ENCODE measurements at regions not wholly inside any gene's neighbourhood (a gene's known extent, or its start where the extent isn't known, plus 50 kb on each side); places are given as distances from the start of the nearest gene placed in this dataset.

GRCh38 chr7:94332571-94332970, 62.1 kb upstream of the COL1A2 start:
- H4K8ac ChIP-seq (ENCODE audit: extremely low read depth, insufficient read depth, low read length), result no peak overlapping the region
- H2BK5ac ChIP-seq (ENCODE audit: low read depth, low read length), result no peak overlapping the region
- no peaks in the 10 kb centered on the region; a peak in 1 of 7 replicates for H3K4me1 ChIP-seq (replicated peaks in 1 of 4; ENCODE audit: control insufficient read depth in 3 of 4, insufficient read depth in 4 of 4, low read length in 3 of 4)
- H3K4me2 ChIP-seq (ENCODE audit: insufficient read depth in 1 of 2, low read depth in 2 of 2, low read length in 2 of 2), result no peak overlapping the region
- H2BK20ac ChIP-seq (ENCODE audit: low read length), result no peak overlapping the region
- 92% methylated on average over 2 of the region's 2 CpGs; no CpG with 5 or more reads in 1 of the 2 experiments for WGBS, 2 experiments (ENCODE audit: extremely low coverage in 1 of 2, insufficient coverage in 1 of 2, insufficient read length in 1 of 2, insufficient replicate concordance in 2 of 2, low coverage in 1 of 2, low lambda C conversion rate in 2 of 2, missing lambda C conversion rate in 1 of 2)
- H3K9ac ChIP-seq (replicated peaks in 1 of 4; ENCODE audit: extremely low read depth in 1 of 4, low read depth in 3 of 4, low read length in 3 of 4), result no peak overlapping the region
- H3K23me2 ChIP-seq (ENCODE audit: low read depth, low read length), result no peaks in the 10 kb centered on the region
- no peak overlapping the region for H3K4me3 ChIP-seq (ENCODE audit: extremely low read depth in 1 of 4, insufficient read depth in 2 of 4, low read depth in 3 of 4, low read length in 4 of 4)
- no peaks in the 10 kb centered on the region for H3K79me2 ChIP-seq (ENCODE audit: control insufficient read depth in 1 of 2, insufficient read depth in 2 of 2, low read length in 2 of 2)
- no peak overlapping the region for H3K27ac ChIP-seq (ENCODE audit: low read depth, low read length)
- DNase-seq (ENCODE audit: low read depth in 1 of 2, low spot score in 2 of 2) (no peak), FAIRE-seq (no peak)
- H3K27me3 ChIP-seq (replicated peaks in 1 of 4; ENCODE audit: control insufficient read depth in 3 of 4, extremely low read depth in 1 of 4, insufficient read depth in 3 of 4, low read length in 3 of 4), result no peaks in the 10 kb centered on the region
- H4K20me1 ChIP-seq (replicated peaks in 1 of 2; ENCODE audit: control insufficient read depth in 1 of 2, insufficient read depth in 2 of 2, low read length in 2 of 2), result no peaks in the 10 kb centered on the region
- ChIA-PET POLR2A (ENCODE audit: partially characterized antibody) (no interaction called here), CTCF (ENCODE audit: partially characterized antibody) (interaction anchor here (0.8 to 2.0 kb wide), 3 partner anchors 10 to 63 kb away, joined by 3 to 8 read pairs (median 3); partner anchors contain the start of gene COL1A2)
- no peak overlapping the region for H4K5ac ChIP-seq (ENCODE audit: insufficient read length, low read depth, low read length)
- no peak overlapping the region for H2BK12ac ChIP-seq (ENCODE audit: low read depth, low read length)
- TF ChIP-seq PHF8 (conservative IDR thresholded peaks at IDR 0.05; ENCODE audit: low read depth, low read length), result no peak
- TF ChIP-seq ATF3 (IDR thresholded peaks at IDR 0.05; ENCODE audit: insufficient read depth, low read depth, low read length), result no peak
- no peak for TF ChIP-seq HDAC2 (IDR thresholded peaks at IDR 0.05; ENCODE audit: borderline replicate concordance in 1 of 2, low read depth in 2 of 2, low read length in 2 of 2)
- no peak for TF ChIP-seq SRF (IDR thresholded peaks at IDR 0.05; ENCODE audit: low read depth, low read length)
- TF ChIP-seq SIRT6 (IDR thresholded peaks at IDR 0.05; ENCODE audit: low read length), result no peak
- TF ChIP-seq E2F6 (IDR thresholded peaks at IDR 0.05), result no peak
- no peak for TF ChIP-seq CTBP2 (IDR thresholded peaks at IDR 0.05; ENCODE audit: borderline replicate concordance, insufficient read depth, insufficient read length, low read length)
- no peaks in the 10 kb centered on the region for H3K79me1 ChIP-seq (ENCODE audit: low read depth, low read length)
- H3K36me3 ChIP-seq (ENCODE audit: control insufficient read depth in 2 of 4, insufficient read depth in 4 of 4, low read length in 3 of 4), result no peaks in the 10 kb centered on the region
- H4K91ac ChIP-seq (replicated peaks; ENCODE audit: insufficient read length, low read length), result no peak overlapping the region
- no peak overlapping the region for H2BK120ac ChIP-seq (replicated peaks; ENCODE audit: low read depth, low read length)
- no peak overlapping the region for H2AFZ ChIP-seq (ENCODE audit: low read length)
- no peak overlapping the region for H2BK15ac ChIP-seq (ENCODE audit: low read length)
- H3K23ac ChIP-seq (ENCODE audit: insufficient read length), result no peak overlapping the region
- no peak overlapping the region for H3K4ac ChIP-seq (replicated peaks; ENCODE audit: insufficient read length, low read depth, low read length)
- H3K14ac ChIP-seq (ENCODE audit: insufficient read length), result no peak overlapping the region
- no peak overlapping the region for H3K18ac ChIP-seq (ENCODE audit: extremely low read depth, low read length)
- no peak overlapping the region for H2AK5ac ChIP-seq (ENCODE audit: low read depth, low read length)
- no peaks in the 10 kb centered on the region for H3K9me3 ChIP-seq (ENCODE audit: insufficient read depth in 2 of 2, low read depth in 1 of 2, low read length in 1 of 2)
- H3K56ac ChIP-seq (replicated peaks; ENCODE audit: insufficient read length, low read depth, low read length), result no peak overlapping the region

All from H1 (cell line).